CD4-positive, alpha-beta T cell treated with Interleukin-6 at 100 ng/mL for 8 hours (primary cell): ENCODE measurements at regions not wholly inside any gene's neighbourhood (a gene's known extent, or its start where the extent isn't known, plus 50 kb on each side); places are given as distances from the start of the nearest gene placed in this dataset.

ENCODE experiments used
- DNase-seq: peaks from one replicate; pipeline ENCODE4 v3.0.0-alpha.2; 2020; ENCODE audit warnings: mixed read lengths, low spot score

DNA sequence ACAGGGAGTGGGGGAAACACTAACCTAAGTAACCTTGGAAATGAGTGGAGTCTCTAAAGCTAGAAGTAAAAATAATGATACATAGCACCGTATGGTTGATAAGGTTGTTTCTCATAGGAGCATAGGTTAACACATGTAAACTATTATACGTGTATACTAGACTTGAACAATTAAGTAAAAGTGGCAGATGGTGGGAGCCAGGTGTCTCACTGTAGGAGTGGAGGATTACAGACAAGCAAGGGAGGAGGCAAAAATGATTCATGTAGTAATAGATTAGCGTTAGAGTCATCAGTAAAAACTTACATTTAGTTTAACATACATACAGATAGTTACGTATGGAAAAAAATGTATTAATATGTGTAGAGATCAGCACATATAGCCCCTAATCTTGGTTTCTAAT, 138.4 kb upstream of the DSCAM start:
- DNase-seq = no peak

DNA sequence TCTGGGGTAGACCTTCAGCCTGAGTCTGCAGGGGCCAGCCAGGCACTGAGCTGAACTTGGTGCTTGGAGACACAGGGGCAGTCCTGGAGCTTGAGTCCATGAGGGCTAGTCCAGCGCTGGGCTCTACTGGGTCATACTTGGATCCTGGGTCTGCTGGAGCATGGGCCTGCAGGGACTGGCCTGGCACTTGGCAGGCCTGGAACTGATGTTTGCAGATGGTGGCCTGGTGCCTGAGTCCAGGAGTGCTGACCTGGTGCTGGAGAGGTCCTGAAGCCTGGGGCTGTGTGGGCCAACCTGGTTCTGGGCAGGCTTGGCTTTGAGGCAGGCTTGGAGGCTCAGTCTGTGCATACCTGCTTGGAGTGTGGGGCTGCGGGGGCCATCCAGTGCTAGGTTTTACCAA, 143.4 kb upstream of the DSCAM start:
- DNase-seq = no peak

DNA sequence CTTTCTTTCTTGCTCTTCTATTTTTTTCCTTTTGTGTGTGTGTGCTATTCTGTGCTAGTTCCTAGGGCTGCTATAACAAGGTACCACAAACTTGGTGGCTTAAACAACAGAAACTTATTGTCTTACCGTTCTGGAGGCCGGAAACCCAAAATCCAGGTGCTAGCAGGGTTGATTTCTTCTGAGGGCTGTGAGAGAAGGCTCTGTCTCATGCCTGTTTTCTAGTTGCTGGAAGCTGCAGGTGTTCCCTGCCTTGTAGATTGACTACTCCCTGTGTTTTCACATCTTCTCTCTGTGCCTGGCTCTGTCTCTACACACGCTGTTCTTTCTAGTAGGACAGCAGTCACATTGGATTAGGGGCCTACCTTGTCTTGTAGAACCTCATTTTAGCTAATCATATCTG, 150.9 kb upstream of the DSCAM start:
- no peak for DNase-seq

DNA sequence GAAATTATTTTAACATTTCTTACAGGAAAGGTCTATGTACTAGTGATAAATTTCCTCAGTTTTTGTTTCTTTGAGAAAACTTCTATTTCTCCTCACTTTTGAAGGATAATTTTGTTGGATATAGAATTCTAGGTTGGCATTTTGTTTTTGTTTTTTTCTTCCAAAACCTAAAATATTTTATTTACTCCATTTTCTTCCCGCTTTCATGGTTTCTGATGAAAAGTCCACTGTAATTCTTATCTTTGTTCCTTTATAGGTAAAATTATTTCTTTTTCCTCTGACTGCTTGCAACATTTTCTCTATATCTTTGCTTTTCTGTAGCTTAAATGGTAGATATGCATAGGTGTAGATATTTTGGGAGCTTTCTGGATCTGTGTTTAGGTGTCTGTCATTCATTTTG, 153.9 kb upstream of the DSCAM start:
- no peak for DNase-seq

DNA sequence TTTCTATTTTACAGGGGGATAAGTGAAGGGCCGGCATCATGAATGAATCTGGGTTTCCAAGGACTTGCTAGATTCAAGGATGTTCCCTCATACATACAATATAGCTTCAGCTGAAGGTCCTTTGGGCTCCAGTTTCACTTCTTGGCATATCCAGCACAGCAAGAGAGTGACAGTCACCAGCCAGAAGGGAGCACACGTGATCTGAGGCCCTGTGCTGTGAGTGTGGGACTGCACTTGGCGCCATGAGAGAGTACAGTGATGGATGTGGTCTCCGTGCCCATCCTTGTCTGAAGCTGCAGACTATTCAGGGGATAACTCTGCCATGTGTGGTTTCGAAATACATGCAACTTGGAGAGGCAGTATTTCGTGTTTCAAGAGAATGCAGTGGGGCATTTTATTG, 159.7 kb upstream of the DSCAM start:
- no peak for DNase-seq

DNA sequence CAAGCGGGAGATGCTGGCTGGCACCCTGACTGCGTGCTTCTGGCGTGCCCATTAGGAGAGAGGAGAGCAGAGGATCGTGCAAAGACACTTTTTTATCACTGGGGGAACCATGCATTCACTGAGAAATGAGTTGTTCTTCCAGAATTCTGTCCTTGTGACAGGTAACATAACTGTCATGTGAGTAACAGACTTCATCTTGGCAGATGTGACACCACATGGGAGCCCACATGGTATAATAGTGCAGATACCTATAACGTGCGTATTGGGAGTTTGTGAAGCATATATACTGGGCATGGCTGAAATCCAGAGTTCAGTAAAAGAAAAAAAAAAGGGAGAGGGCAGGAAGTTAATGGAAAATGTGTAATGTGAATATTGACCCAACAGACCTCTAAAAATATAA, 159.6 kb upstream of the BACE2 start:
- DNase-seq = no peak

- no peak for DNase-seq
These were observed 159.0 kb upstream of the BACE2 start for GRCh38 chr21:41008974-41009373.

- no peak for DNase-seq
These were observed 158.4 kb upstream of the BACE2 start for GRCh38 chr21:41009398-41010100.

GRCh38 chr21:41010101-41010435, 157.9 kb upstream of the BACE2 start:
- no peak for DNase-seq

DNA sequence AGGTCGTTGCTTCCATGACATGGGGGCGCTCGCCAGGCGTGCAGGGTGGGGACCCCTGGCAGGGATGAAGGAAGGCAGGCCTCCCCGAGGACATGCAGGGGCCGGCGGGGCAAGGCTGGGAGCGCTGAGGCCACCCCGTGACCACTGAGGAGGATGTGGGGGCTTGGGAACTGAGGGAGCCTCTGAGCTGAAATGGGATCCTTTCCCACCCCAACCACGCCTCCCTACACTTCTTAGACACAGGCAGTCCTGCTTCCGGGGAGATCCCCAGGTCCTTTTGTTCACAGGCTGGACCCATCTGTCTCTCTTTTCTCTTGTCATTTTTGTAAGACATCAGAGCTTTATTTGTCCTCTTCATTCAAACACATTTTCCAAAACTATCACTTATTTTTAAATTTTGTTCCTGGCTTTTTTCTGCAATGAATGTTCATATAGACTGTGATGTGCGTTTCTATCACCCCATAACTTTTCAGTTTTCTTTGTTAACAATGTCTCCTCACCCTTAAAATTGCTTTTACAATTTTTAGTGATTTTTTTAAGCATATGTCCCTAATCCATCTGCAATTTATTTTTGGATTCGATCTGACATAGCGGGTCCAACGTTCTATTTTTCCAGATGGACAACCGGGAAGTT, 156.7 kb upstream of the BACE2 start:
- no peak for DNase-seq

- DNase-seq = no peak
These were observed 156.0 kb upstream of the BACE2 start for GRCh38 chr21:41011951-41012366.

GRCh38 chr21:41012425-41012824, 155.5 kb upstream of the BACE2 start:
- no peak for DNase-seq

GRCh38 chr21:41016472-41016871, 151.5 kb upstream of the BACE2 start:
- no peak for DNase-seq

DNA sequence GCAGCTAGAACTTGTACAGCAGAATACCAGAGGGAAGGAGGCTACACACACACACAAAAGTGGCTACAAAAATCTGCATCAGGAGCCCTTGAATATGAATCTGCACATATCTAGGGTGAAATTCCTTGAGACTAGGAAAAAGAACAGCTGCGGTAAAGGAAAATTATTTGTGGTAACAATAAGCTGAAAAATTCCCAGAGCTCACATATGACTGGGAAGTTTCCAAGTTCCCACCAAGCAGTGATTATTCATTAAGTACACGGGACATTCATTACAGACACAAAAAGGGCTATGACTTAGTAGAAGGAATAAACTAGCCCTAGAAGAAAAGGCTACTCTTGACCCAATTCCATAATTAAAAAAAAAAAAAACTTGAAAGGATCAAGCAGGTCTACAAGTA, 149.5 kb upstream of the BACE2 start:
- no peak for DNase-seq

DNA sequence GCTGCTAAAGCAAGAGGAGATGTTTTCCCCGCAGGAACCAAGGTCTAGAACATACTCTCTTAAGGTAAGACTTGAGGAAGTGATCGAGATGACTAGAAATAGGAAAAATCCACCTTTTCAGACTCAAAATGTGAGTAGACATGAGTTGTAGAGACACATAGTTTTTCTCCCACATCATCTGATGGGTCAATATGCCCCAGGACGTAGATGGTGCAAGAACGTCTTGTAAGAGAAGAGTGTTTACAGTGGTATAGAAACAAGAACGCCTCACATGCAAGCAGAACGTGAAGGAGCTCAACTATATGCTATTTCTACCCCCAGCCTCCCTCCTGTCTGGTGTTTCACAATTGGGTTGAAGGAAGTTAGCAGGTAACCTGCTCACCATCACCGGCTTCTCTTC, 144.0 kb upstream of the BACE2 start:
- no peak for DNase-seq

DNA sequence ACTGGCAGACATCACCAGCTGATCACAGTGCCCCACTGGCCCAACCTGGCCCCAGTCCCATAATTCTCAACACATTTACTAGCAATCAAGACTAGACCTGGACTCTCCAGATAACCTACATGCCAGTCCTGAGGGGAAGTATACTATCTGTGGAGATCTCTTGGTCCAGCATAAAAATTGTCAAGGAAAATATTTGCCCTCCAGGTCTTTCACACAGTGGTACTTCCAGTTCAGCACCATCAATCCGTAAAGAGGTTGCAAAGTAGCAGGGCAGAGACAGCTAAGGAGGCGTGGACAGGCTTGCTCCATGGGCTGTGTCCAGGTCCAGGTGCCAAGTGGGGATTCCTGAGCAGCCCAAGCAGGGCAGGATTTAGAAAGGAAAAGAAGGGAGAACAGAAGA, 143.6 kb upstream of the BACE2 start:
- DNase-seq = no peak

DNA sequence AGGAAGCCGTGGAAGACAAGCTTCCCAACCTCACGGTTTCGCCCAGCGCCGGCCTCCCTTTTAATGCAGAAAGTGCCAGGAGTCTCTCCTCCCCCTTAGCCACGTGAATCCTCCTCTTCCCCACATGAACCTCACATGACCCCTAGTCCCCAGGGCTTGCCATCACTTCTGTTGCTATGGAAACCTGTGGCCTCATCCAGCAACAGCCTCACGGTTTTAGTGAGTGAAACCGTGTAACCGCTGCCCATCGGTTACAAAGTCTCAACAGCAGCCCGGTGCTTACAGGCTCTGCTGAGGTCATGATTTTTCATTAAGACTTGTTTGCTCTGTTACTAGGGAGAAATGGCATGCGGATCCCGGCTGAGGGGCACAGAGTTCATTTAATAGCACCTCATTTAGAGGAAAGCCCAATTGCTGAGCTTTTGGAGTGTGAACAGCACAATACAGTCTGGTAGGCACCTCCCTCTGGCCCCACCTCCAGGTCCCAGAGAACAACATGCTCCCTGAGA, 143.2 kb upstream of the BACE2 start:
- DNase-seq = no peak

- DNase-seq = no peak
These were observed 138.4 kb upstream of the BACE2 start for GRCh38 chr21:41029571-41029970.

DNA sequence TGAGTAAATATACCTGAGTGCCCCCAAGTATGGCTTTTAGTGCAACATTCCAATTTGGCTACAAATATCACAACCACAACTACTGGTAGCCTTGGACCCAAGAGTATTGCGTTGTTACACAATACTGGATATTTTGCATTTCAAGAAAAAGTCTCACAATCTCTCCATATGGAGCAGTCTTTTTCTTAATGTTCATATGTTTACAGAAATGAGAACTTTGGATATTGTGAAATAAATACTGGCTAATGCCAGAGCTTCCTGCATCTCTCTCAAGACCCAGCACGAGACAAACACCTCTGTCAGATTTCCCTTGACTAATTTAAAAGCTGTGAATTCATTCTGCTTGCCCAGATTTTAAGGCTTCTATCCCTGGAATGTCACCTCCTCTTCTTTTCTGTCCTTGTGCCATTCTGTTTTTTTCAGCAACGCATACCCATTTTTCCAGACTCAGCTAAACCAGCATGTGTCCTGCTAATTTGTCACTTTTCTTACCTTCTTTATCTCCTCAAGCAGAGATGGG, 136.2 kb upstream of the BACE2 start:
- no peak for DNase-seq

- no peak for DNase-seq
These were observed 135.4 kb upstream of the BACE2 start for GRCh38 chr21:41032541-41032940.

GRCh38 chr21:41037212-41037611, 130.7 kb upstream of the BACE2 start:
- DNase-seq = no peak

DNA sequence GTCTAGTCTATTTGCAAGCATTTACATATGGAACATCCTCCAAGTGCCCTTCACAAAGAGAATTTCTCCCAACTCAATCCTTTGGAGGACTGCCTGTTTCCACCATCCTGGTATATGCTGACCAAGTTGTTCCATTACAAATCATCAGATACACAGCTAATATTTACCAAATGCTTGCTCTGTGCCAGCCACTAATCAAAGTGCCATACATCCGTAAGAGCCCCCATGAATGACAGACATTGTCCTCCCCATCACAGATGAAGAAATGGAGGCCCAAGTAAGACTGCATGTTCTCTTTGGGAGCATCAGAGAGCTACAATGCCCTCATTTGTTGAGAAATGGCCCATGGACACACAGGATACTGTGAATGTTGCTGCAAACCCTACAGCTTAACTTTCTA, 130.0 kb upstream of the BACE2 start:
- no peak for DNase-seq

- no peak for DNase-seq
These were observed 124.9 kb upstream of the BACE2 start for GRCh38 chr21:41043014-41043413.
